ENCODE measurements at regions not wholly inside any gene's neighbourhood (a gene's known extent, or its start where the extent isn't known, plus 50 kb on each side); places are given as distances from the start of the nearest gene placed in this dataset.

- H3K27ac Mint-ChIP-seq: no peak overlapping the region
- no peak for DNase-seq (ENCODE audit: low spot score, unreplicated experiment)
- H3K9me3 Mint-ChIP-seq (ENCODE audit: low read depth): no peaks in the 10 kb centered on the region
Observed at GRCh38 chr9:23005156-23005555, 558.5 kb downstream of the DMRTA1 start.

GRCh38 chr9:23006127-23006526 lies 559.5 kb downstream of the DMRTA1 start:
- no peaks in the 10 kb centered on the region for H3K27me3 Mint-ChIP-seq
- H3K9me3 Mint-ChIP-seq (ENCODE audit: low read depth): no peaks in the 10 kb centered on the region
- H3K4me3 Mint-ChIP-seq (ENCODE audit: low read depth): no peak overlapping the region
- H3K4me1 Mint-ChIP-seq (ENCODE audit: low read depth): peaks cover 20% of the 10 kb centered on the region
- DNase-seq (ENCODE audit: low spot score, unreplicated experiment): no peak
- H3K36me3 Mint-ChIP-seq (ENCODE audit: insufficient read depth): no peaks in the 10 kb centered on the region
- no peak for TF ChIP-seq CTCF (IDR thresholded peaks at IDR 0.05; ENCODE audit: unreplicated experiment)
- no peak overlapping the region for H3K27ac Mint-ChIP-seq

More at GRCh38 chr9:23005156-23005555, 558.5 kb downstream of the DMRTA1 start:
- Mint-ChIP-seq H3K4me1 (ENCODE audit: low read depth) (peaks cover 20% of the 10 kb centered on the region), H3K4me3 (ENCODE audit: low read depth) (no peak overlapping the region), H3K36me3 (ENCODE audit: insufficient read depth) (no peaks in the 10 kb centered on the region), H3K27me3 (no peaks in the 10 kb centered on the region)
- no peak for TF ChIP-seq CTCF (IDR thresholded peaks at IDR 0.05; ENCODE audit: unreplicated experiment)

GRCh38 chr9:23011669-23012068 lies 565.0 kb downstream of the DMRTA1 start:
- Mint-ChIP-seq H3K27ac (no peak overlapping the region), H3K36me3 (ENCODE audit: insufficient read depth) (no peaks in the 10 kb centered on the region), H3K9me3 (ENCODE audit: low read depth) (no peaks in the 10 kb centered on the region), H3K27me3 (no peaks in the 10 kb centered on the region), H3K4me1 (ENCODE audit: low read depth) (no peaks in the 10 kb centered on the region), H3K4me3 (ENCODE audit: low read depth) (no peak overlapping the region)
- no peak for DNase-seq (ENCODE audit: low spot score, unreplicated experiment)
- no peak for TF ChIP-seq CTCF (IDR thresholded peaks at IDR 0.05; ENCODE audit: unreplicated experiment)

GRCh38 chr9:23015557-23015956 lies 568.9 kb downstream of the DMRTA1 start:
- Mint-ChIP-seq H3K4me1 (ENCODE audit: low read depth) (no peaks in the 10 kb centered on the region), H3K27me3 (no peaks in the 10 kb centered on the region), H3K4me3 (ENCODE audit: low read depth) (no peak overlapping the region), H3K9me3 (ENCODE audit: low read depth) (peaks cover 8% of the 10 kb centered on the region), H3K27ac (no peak overlapping the region), H3K36me3 (ENCODE audit: insufficient read depth) (no peaks in the 10 kb centered on the region)
- no peak for TF ChIP-seq CTCF (IDR thresholded peaks at IDR 0.05; ENCODE audit: unreplicated experiment)
- DNase-seq (ENCODE audit: low spot score, unreplicated experiment): no peak

- Mint-ChIP-seq H3K36me3 (ENCODE audit: insufficient read depth) (no peaks in the 10 kb centered on the region), H3K4me3 (ENCODE audit: low read depth) (no peak overlapping the region), H3K4me1 (ENCODE audit: low read depth) (no peaks in the 10 kb centered on the region), H3K27ac (no peak overlapping the region), H3K27me3 (no peaks in the 10 kb centered on the region), H3K9me3 (ENCODE audit: low read depth) (peaks cover 12% of the 10 kb centered on the region)
- no peak for DNase-seq (ENCODE audit: low spot score, unreplicated experiment)
- TF ChIP-seq CTCF (IDR thresholded peaks at IDR 0.05; ENCODE audit: unreplicated experiment): no peak
Observed at GRCh38 chr9:23036416-23036815, 589.8 kb downstream of the DMRTA1 start.

Data from progenitor cell of endocrine pancreas (in vitro differentiated cells).